RPMI7951 (cell line): ENCODE measurements at regions not wholly inside any gene's neighbourhood (a gene's known extent, or its start where the extent isn't known, plus 50 kb on each side); places are given as distances from the start of the nearest gene placed in this dataset.
A peak's percentile ranks its signal among the peaks of the same experiment; 100 is the strongest.

Source experiments
- DNase-seq: peaks from one replicate; pipeline ENCODE4 v3.0.0-alpha.2; 2012; ENCODE audit warnings: low read depth

DNA sequence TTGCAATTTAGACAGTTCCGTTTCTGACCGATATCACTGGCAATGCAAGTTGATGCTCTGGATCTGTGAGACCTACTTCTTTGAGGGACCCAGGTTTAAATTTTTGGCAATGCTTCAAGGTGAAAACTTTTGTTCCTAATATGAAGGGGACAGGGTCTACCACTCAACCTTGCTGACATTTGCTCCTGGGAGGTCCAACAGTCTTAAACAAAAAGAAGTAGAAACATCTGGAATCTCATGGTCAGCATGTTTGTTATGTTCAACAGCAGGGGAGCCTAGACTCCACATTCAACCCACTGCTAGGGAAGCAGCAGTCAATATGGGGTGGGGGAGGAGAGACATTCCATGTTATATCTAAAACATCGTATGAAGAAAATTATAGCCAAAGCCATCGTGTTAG, 196.4 kb downstream of the SIM1 start:
- DNase-seq = no peak

DNA sequence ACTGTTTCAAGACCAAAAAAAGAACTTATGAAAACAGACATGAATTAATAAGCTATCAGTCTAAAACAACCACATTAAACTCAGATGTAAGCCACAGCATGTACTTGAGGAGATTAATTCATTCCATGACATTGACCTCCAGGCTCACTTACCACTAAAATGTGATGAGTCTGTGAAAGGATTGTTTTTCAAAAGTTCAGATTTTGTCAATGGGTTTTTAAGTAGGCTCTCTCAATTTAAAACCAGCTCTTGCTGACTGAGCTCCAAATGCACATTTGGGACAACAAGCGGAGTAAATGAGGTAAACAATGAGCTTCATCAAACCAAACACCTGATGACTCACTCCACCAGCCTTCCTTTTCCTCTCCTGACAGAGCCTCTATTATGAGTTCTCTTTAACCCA, 197.0 kb downstream of the SIM1 start:
- DNase-seq = peak; percentile 45

DNA sequence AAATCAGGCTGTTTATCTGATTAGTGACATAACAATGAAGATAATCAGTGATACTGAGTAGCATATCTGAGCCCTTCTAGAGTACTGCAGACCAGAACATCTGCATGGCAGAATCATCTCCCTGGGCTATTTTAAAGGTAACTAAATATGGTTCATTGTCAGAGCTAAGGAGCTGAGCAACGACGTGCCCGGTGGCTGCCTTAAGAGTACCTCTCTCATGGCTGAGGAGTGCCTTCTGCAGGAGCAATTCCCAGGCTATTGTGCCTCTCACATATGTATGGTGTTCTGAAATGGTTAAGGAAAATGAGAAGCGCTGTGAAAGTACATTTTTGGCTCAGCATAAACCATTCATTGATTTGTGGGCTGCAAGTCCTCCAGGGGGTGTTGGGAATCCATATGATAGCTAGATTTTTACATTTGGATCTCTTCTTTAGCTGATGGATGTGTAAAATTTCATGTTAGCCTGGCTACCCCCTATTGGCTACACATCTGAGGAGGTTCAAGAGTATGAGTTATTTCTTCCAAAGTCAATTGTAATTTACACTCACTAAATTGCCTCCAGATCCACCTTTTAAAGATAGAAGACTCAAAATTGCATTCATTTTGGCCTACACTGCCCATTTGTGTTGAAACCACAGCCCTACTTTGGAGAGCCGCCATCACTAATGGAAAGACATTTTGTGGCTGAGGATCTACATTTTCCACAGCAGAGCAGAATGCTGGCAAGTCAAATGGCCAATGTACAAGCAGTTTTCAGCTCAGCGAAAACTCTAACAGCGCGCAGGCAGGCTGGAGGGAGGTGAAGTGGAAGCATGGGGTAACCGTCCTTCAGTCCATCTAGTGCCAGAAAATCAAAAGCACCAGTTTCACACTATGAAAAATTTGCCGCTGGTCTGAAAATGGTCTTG, 198.0 kb downstream of the SIM1 start:
- peak; percentile 45 for DNase-seq

DNA sequence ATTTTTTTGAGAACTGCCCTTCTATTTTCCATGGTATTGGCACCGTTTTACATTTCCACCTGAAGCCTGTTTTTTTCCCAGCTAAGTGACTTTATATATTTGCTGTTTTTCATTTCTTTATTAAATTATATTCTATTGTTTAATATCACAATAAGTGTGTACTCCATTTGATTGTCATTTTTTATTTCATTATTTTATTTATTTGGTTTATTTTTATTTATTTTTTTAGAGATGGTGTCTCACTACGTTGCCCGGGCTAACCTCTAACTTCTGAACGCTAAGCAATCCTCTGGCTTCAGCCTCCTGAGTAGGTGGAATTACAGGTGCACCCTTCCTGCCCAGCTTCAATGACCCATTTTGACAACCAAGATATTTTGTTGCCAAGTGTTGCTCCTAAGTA, 202.6 kb downstream of the SIM1 start:
- no peak for DNase-seq

DNA sequence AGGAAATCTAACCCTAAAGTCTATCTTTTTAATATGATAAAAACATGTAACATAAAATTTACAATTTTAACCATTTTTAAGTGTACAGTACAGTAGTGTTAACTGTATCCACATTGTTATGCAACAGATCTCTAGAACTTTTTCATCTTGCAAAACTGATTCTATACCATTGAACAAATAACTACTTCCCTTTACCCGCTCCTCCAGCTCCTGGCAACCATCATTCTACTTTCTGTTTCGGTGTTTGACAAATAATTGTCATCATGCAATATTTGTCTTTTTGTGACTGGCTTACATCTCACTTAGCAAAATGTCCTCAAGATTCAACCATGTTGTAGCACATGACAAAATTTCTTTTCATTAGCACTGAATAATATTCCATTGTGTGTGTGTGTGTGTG, 203.2 kb downstream of the SIM1 start:
- no peak for DNase-seq

DNA sequence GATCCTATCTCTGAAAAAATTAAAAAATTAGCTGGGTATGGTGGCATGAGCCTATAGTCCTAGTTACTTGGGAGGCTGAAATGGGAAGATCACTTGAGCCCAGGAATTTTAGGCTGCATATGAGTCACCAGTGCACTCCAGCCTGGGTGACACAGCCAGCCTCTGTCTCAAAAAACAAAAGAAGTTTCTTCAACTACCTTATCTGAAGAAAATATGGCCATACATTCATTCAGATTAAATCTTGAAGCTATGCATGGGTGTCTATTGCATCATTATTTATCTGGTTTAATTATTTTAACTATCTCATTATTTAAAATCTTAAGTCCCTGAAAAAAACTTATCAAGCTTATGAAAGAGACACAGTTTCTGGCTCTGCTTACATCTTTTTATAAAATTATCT, 204.1 kb downstream of the SIM1 start:
- DNase-seq = peak; percentile 51

DNA sequence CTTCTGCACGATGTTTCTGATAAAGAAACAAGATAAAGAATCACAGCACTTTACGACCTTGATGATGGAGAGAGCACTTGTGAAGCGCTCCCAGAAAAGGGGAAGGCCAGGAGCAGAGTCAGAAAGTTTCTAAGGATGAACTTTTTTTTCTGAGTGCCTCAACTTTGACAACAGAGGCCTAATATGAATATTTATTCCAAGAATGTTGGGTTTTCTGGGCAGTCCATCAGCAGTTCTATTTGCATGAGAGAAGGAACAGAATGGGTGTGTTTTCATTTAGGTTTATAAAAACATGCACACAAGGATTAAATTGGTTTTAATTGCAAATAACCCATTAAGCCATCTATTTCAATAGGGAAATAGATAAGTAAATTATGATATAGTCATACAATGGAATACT, 204.9 kb downstream of the SIM1 start:
- no peak for DNase-seq

DNA sequence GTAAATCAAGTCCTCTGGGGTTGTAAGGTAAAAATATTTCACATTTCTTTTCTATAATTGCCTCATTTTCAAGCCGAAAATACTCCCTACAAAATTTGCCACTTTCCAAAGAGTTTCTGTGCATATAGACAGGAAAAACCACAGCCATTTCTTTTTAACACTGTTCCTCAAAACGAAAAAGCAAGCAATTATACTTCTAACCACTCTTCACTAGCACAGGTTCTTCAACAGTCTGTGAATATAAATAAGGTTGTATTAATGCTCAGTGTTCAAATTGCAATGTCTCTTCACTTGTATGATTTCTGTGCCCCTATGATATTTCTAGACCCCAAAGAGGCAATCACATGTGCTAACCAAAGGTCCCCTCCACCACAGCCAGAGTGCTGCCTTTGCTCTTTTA, 206.0 kb downstream of the SIM1 start:
- no peak for DNase-seq

DNA sequence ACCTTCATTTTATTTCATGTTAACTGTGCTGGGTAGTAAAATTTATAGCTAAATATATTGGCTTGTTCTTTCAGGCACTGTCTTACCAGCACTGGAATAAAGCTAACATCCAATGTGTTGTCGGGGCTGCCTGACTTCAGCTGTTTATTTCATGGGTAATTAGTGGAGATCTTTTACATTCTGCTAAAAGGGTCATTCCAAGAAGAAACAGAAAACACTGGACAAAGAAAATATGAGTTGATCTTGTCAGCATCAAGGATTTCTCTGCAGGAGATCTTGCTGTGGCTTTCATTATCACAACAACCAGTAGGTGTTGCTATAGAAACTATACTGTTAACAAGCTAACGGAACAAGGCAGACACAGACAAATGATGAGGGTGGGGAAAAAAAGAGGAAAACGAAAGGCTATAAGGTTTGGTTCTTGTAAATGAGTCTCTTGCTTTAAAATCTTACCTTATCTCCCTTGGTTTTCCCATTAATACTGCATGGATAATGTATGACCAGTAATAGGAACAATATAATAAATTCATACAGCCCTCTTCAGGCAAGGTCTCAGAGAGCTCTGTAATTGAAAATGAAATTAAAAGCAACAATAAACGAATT, 206.8 kb downstream of the SIM1 start:
- peak; percentile 83 for DNase-seq

DNA sequence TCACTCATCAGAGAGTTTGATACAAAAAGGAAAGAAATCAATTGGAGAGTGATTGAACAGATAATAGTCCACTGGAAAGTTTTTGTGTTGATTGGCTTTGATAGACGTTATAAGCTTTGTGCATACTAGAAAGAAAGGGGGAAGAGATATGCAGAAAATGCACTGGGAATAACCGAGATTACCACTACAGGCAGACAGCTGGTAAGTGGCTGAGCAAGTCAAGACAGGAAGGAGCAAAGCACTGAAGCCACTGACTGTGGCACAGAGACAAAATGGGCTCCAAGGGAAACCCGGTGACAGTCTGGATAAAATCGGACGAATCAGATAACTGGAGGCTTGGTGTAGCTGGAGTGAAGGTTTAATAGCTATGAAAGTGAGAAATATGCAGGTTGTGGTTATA, 209.0 kb downstream of the SIM1 start:
- no peak for DNase-seq

DNA sequence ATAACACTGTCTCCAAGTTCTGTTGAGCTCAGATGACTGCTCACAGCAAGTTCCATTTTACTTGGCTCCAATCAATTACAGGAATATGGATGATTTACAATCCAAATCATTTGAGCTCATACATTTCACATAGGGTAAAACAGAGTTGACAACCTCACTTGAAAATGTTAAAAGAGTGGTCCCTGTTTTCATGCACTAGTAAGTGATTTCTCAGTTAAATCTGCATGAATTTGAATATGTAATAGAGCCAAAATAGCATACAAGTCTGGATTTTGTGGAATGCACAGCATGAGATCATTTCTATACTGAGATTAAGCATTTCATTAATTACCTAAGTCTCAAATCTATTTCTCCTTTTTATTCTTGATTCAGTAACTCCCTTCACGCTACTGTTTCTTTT, 217.6 kb downstream of the SIM1 start:
- no peak for DNase-seq

DNA sequence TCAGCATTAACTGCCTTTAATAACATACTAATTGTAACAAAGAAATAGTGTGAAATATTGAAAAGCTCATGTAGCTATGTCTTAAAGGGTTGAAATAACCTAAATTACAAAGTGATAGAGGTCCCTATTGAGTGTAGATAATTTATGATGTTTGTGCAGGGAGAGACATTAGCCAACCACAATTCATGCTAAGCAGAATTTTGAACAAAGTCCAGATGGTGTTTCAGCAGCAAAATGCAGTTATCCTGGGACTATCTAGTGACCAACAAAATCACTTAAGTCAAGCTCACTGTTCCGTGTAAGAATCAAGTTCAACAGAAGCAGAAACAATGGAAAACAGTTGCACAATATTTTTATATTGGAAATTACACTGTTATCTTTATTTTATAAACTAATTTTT, 218.5 kb downstream of the SIM1 start:
- DNase-seq = peak; percentile 21

DNA sequence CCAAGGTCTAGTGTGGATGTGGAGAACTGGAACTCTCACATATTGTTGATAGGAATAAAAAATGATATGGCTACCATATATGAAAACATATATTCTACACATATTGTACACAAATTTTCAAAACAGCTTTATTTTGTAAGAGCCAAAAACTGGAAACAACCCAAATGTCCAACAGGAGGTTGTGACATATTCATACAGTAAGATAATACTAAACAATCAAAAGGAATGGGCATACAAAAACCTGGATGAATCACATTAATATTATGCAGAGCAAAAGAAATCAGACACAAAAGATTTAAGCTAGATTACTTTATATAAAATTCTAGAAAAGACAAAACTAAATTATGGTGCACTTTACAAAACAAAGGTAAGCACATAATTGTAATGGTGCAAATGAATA, 223.9 kb downstream of the SIM1 start:
- DNase-seq = no peak

DNA sequence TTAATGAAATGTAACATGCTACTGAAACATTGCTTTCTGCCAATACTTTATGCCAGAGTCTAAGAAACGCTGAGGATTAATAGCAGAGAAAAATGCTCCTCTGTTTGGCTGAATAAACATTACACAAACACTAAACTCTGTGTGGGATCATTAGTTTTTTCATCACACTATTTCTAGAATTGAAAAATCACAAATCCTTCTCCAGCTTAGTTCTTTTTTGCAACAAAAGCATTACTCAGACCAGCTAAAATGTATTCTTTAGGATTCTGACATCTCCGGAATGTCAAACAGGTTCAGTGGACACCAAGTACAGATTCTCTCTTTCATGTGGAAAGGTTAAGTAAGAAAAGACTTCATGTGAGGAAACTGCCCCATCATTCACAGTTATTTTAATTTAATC, 226.9 kb downstream of the SIM1 start:
- no peak for DNase-seq

DNA sequence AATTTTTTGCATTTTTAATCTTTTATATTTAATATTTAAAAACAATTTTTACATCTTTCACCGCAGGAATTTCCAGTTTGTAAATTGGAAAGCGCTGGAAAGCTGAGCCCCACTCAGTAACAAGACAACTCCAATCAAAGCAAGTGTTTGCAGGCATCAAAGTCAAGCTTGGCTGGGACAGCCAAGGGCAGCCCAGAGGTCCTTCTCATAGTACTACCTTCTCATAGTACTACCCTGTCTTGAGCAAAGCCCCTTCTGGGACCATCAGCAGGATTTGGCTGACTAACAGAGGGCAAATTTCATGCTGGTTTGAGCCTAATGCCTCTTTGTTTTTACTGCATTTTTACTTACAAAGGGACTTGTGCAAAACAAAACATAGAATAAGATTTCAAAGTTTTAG, 228.3 kb downstream of the SIM1 start:
- DNase-seq = no peak

DNA sequence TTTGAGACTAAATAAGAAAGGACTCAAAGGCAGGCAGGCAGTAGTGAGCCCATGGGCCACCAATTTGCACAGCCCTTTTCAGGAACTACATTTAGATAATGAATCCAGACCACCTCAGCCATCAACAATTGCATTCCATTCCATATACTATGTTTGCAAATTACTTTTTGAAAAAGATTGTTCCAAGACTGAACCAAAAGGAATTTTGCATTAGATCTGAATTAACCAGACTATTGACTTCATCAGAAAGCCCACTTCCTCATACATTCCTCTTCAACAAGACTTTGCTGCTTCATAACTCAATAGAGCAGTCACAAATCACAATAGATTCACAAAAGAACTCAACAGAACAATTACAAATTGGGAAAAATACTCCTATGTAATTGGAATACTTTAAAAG, 229.1 kb downstream of the SIM1 start:
- DNase-seq = no peak

DNA sequence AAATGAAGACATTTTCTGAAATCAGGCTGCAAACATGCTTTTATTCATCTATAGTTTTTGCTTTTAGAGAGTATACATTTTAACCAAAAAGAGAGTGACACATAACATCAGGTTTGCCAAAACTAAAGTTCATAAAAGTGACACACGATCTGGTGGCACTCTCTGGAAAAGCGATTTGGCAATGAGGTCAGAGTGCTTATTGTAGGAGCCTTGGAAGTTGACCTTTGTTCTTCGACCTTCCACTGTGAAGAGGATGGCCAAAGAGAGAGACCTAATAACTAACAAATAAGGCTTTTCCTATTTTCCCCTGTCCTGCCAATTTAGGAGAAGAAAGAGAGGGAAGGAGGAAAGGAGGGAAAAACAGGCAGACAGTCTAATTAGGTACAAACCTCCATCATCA, 230.1 kb downstream of the SIM1 start:
- DNase-seq = no peak

DNA sequence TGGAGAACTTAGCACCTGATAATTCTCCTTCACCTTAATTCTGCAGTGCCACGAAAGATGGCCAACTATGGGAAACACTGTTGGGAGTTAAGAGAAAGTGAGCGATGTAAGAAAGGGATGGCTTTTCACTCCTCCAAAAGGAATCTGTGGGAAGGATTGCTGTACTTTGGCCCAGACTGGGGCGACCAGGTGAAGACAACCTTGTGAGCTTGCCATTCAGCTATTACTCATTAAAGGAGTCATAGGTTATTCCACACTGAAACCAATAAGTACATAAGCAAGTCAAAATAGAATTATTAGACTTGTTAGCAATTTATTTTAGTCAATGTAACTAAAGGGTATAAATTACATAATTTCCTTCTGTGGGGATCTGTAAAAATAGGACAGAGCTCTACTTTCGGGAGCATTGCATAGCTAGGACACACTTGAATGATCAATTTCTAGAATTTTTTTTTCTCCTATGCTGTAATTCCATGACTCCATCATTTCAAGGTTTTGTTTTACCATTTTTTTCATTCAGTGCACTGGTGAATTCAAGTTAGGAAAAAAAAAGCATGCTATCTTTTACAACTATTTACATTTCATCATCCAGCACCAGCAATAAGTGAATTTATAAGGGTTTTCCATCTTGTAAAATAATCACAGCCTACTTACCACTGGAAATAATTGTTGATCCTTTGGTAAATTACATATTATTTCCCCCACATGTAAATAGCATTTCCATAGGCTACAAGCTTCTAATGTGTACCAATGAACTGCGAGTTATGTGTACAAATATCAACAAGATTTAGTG, 231.7 kb downstream of the SIM1 start:
- no peak for DNase-seq

DNA sequence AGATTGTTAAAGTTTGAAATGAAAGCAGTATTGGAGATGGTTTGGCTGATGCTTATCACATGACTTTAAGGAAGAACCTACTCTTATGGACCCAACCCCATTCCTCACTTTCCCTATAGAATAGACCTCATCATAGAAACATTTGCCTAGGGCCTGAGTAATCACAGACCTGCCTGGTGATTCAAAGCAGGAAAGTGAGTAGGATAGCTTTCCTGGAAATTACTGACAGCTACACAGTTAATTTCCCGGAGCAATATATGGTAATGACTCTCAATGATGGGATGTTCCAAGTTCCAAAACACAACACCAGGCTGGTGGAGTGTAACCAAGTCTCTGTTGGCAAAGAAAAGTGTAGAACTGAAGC, 233.8 kb downstream of the SIM1 start:
- DNase-seq = peak; percentile 23

DNA sequence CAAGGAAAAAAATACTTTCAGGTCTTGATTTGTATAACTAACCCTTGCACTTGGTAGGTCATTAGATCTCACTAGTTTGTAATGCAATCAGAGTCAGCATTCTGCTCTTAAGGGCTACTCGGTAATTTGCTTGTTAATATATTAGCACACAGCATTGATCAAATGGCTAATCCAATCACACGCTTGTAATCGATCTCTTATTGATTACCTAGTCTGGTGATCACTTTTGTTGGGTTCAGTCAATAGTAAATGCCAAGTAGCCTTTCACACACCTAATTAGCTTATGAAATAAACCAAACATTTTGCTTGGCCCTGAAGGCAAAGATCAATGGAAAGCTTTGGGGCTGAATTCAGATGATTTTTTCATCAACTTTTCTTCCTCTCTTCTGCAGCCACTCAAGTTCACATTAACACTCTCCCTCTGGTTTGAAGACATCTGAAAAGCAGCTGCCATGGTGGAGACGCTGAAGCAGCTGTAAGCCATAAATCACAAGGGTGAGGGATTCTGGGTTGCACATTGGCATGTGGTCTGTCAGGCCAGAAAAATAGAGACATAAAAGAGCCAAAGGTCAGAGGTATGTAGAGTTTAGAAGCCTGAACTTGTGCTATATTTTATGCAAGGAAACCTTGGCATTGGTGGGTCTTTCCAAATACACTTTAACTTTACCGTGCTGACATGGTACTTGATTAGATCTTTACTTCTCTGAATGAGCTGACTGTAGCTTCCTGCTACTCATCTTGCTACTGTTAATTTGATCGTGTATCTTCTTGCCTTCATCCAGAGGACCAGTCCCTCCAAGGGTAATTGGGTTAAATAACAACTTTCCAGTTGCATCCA, 234.4 kb downstream of the SIM1 start:
- peak; percentile 54 for DNase-seq

DNA sequence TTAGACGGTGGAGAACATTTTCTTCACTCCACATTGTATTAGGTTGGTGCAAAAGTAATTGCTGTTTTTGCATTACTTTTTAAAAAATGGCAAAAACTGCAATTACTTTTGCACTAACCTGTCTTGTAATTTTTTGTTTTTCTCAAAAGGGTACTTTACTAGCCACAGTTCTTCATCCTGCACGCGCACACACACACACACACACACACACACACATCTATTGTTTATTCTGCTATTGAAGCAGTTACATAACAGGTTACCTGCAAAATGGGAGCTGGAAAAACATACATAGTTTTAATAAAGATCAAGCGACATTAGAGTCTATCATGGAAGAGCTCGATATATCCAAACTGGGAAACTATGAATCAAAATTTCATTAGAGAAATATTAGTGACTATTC, 235.2 kb downstream of the SIM1 start:
- DNase-seq = no peak
